Panc1 (cell line): ENCODE measurements at regions not wholly inside any gene's neighbourhood (a gene's known extent, or its start where the extent isn't known, plus 50 kb on each side); places are given as distances from the start of the nearest gene placed in this dataset.

Experiments used
- ATAC-seq: fragments of 200-7000 bp; cut with Tn5 transposase; 2 replicates; pipeline ENCODE4 v1.9.1; 2020; ENCODE audit warnings: mild to moderate bottlenecking, moderate library complexity
- BruUV-seq: library from RNA; stranded (reverse); fragments of 400-500 nt; replicated peaks from 2 replicates; lab custom pipeline; 2021; lab: Mats Ljungman, UMichigan
- CTCF ChIA-PET: fragments of 300-600 bp; sonication (Branson Sonifier 250); formaldehyde crosslinking; loops from one replicate; lab custom pipeline; 2022; ENCODE audit warnings: antibody characterized with exemption; lab: Charles Lee
- POLR2A ChIA-PET: fragments of 300-600 bp; sonication (Branson Sonifier 250); formaldehyde crosslinking; loops from one replicate; lab custom pipeline; 2022; ENCODE audit warnings: antibody characterized with exemption; lab: Charles Lee
- DNase-seq: peaks from one replicate; pipeline ENCODE4 v3.0.0-alpha.2; 2010; ENCODE audit warnings: low read depth, low spot score
- H3K27ac ChIP-seq: 2 replicates; pipeline ENCODE4 v1.5.1; 2011; ENCODE audit warnings: mild to moderate bottlenecking, low read length, inconsistent platforms
- H3K27me3 ChIP-seq: fragments of 200-500 bp; sonication (Bioruptor generic); 2 replicates; pipeline ENCODE4 v1.6.0; 2014; ENCODE audit warnings: low read length, inconsistent platforms; ENCODE audit not compliant: control insufficient read depth, insufficient read depth
- H3K36me3 ChIP-seq: fragments of 200-500 bp; sonication (Bioruptor generic); 2 replicates; pipeline ENCODE4 v1.5.1; 2014; ENCODE audit warnings: inconsistent platforms, mild to moderate bottlenecking, low read length, moderate library complexity; ENCODE audit not compliant: control insufficient read depth, insufficient read depth
- H3K4me1 ChIP-seq: 2 replicates; pipeline ENCODE4 v1.5.1; 2011; ENCODE audit warnings: inconsistent platforms, mild to moderate bottlenecking, low read length, moderate library complexity; ENCODE audit not compliant: control insufficient read depth, insufficient read depth
- H3K4me3 ChIP-seq, 2 experiments: 2 replicates each; pipeline ENCODE4 v1.5.1; 2011 to 2012; ENCODE audit warnings: low read depth in 2 of 2, low read length in 2 of 2, mild to moderate bottlenecking in 2 of 2, inconsistent platforms in 1 of 2, moderate library complexity in 1 of 2
- H3K9me3 ChIP-seq: fragments of 200-500 bp; sonication (Bioruptor generic); 2 replicates; pipeline ENCODE4 v1.5.1; 2014; ENCODE audit warnings: low read depth, mild to moderate bottlenecking, inconsistent platforms, low read length, moderate library complexity; ENCODE audit not compliant: control insufficient read depth, insufficient read depth
- CTCF ChIP-seq: fragments of 450-650 bp; IDR thresholded peaks from 2 replicates; pipeline ENCODE4 v1.5.1; 2017; ENCODE audit warnings: mild to moderate bottlenecking
- POLR2AphosphoS5 ChIP-seq: IDR thresholded peaks from 2 replicates; pipeline ENCODE4 v1.6.1; 2012; ENCODE audit warnings: mild to moderate bottlenecking, low read depth, low read length, moderate library complexity
- REST ChIP-seq, 2 experiments: IDR thresholded peaks; 2 replicates each; pipeline ENCODE4 v1.6.1; 2011 to 2012; ENCODE audit warnings: low read depth in 2 of 2, control low read depth in 1 of 2, low read length in 1 of 2, mild to moderate bottlenecking in 1 of 2, moderate library complexity in 1 of 2; ENCODE audit not compliant: insufficient read depth in 1 of 2
- SIN3A ChIP-seq: IDR thresholded peaks from 2 replicates; pipeline ENCODE4 v1.6.1; 2012; ENCODE audit warnings: low read depth, mild to moderate bottlenecking, low read length, moderate library complexity, borderline replicate concordance; ENCODE audit not compliant: insufficient read depth
- TCF7L2 ChIP-seq: IDR thresholded peaks from 2 replicates; pipeline ENCODE4 v1.6.1; 2011; ENCODE audit warnings: mild to moderate bottlenecking, low read depth, low read length, inconsistent platforms
- in situ Hi-C: cut with HindIII; loops from 2 replicates; pipeline ENCODE4 v1.10.0; 2016; ENCODE audit warnings: low sequenced_read_pairs, low pct_unique_long_range_greater_than_20kb
- intact Hi-C: fragments of 100-400 bp; cut with micrococcal nuclease; formaldehyde crosslinking; loops from one replicate; pipeline ENCODE4 v1.10.0; 2022; ENCODE audit not compliant: unreplicated experiment

- ChIA-PET POLR2A (no interaction called here), CTCF (no interaction called here)
- Histone ChIP-seq H3K9me3 (no peaks in the 10 kb centered on the region), H3K27ac (no peak overlapping the region), H3K36me3 (no peaks in the 10 kb centered on the region), H3K4me3 (no peak overlapping the region), H3K27me3 (no peaks in the 10 kb centered on the region), H3K4me1 (no peaks in the 10 kb centered on the region)
- DNase-seq (no peak), ATAC-seq (no peak)
- BruUV-seq: no TSS peak
- intact Hi-C loops: no loop called here
- in situ Hi-C loops: no loop called here
- TF ChIP-seq REST (IDR thresholded peaks at IDR 0.05; ENCODE audit: insufficient read depth in 1 of 2, low read depth in 2 of 2, low read length in 1 of 2) (no peak), SIN3A (no peak), POLR2AphosphoS5 (no peak), TCF7L2 (no peak), CTCF (no peak)
These were observed 179.1 kb upstream of the RPRM start for GRCh38 chr2:153657651-153658050.

DNA sequence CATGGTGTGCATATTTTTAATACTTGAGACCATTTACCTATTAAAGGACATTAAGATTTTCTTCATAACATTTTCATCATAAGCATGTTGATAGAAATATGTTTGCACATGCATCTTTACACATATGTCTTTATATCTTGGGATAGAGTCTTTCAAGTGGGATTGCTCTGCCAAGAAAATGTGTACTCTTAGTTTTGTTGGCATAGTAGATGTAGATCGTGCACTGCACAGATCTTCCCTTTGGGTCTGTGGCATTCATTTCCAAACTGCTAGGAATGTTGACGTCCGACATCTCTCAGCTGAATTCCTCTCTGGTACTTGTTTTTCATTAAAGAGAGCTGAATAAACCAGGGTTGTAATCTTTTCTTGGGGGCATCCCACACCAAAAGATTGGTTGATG lies 183.2 kb upstream of the RPRM start:
- H3K4me1 ChIP-seq: no peaks in the 10 kb centered on the region
- in situ Hi-C loops (no loop called here), intact Hi-C loops (no loop called here)
- TF ChIP-seq SIN3A (no peak), REST (IDR thresholded peaks at IDR 0.05; ENCODE audit: insufficient read depth in 1 of 2, low read depth in 2 of 2, low read length in 1 of 2) (no peak), CTCF (no peak), POLR2AphosphoS5 (no peak), TCF7L2 (no peak)
- POLR2A ChIA-PET: no interaction called here
- no peaks in the 10 kb centered on the region for H3K27me3 ChIP-seq
- no peak overlapping the region for H3K4me3 ChIP-seq
- H3K27ac ChIP-seq: no peak overlapping the region
- ATAC-seq (no peak), DNase-seq (no peak)
- CTCF ChIA-PET: no interaction called here
- H3K9me3 ChIP-seq: no peaks in the 10 kb centered on the region
- H3K36me3 ChIP-seq: no peaks in the 10 kb centered on the region
- BruUV-seq: no TSS peak
